ENCODE measurements at regions not wholly inside any gene's neighbourhood (a gene's known extent, or its start where the extent isn't known, plus 50 kb on each side); places are given as distances from the start of the nearest gene placed in this dataset.

- Histone ChIP-seq H3K4me1 (ENCODE audit: insufficient read depth) (no peaks in the 10 kb centered on the region), H3K27ac (no peak overlapping the region), H4K20me1 (ENCODE audit: insufficient read depth, poor library complexity, severe bottlenecking) (no peaks in the 10 kb centered on the region), H3K27me3 (no peaks in the 10 kb centered on the region), H3K4me2 (no peak overlapping the region), H3K79me2 (no peaks in the 10 kb centered on the region), H3K9me3 (ENCODE audit: low read depth) (no peaks in the 10 kb centered on the region), H2AFZ (no peak overlapping the region), H3K9me2 (replicated peaks; ENCODE audit: insufficient read depth) (no peaks in the 10 kb centered on the region), H3K36me3 (replicated peaks; ENCODE audit: insufficient read depth, low read depth) (no peaks in the 10 kb centered on the region), H3K4me3 (no peak overlapping the region)
- WGBS (ENCODE audit: low lambda C conversion rate, missing lambda C conversion rate): 95% methylated on average over 32 of the region's 33 CpGs
- no peak for TF ChIP-seq EZH2phosphoT487 (IDR thresholded peaks at IDR 0.05; ENCODE audit: low read depth, severe bottlenecking, unreplicated experiment)
- DNase-seq (ENCODE audit: low spot score): no peak
These were observed 307.8 kb downstream of the C6orf118 start for GRCh38 chr6:165001502-165002157.

- Histone ChIP-seq H3K79me2 (no peaks in the 10 kb centered on the region), H2AFZ (no peak overlapping the region), H3K4me1 (ENCODE audit: insufficient read depth) (no peaks in the 10 kb centered on the region), H3K9me2 (replicated peaks; ENCODE audit: insufficient read depth) (no peaks in the 10 kb centered on the region), H3K36me3 (replicated peaks; ENCODE audit: insufficient read depth, low read depth) (no peaks in the 10 kb centered on the region), H4K20me1 (ENCODE audit: insufficient read depth, poor library complexity, severe bottlenecking) (no peaks in the 10 kb centered on the region), H3K4me3 (no peak overlapping the region), H3K27me3 (no peaks in the 10 kb centered on the region), H3K9me3 (ENCODE audit: low read depth) (no peaks in the 10 kb centered on the region), H3K27ac (no peak overlapping the region), H3K4me2 (no peak overlapping the region)
- DNase-seq (ENCODE audit: low spot score): no peak
- no peak for TF ChIP-seq EZH2phosphoT487 (IDR thresholded peaks at IDR 0.05; ENCODE audit: low read depth, severe bottlenecking, unreplicated experiment)
- 88% methylated on average over 8 of the region's 8 CpGs for WGBS (ENCODE audit: low lambda C conversion rate, missing lambda C conversion rate)
These were observed 311.1 kb downstream of the C6orf118 start for GRCh38 chr6:164998297-164998696.

GRCh38 chr6:164996838-164997237, 312.6 kb downstream of the C6orf118 start:
- H3K27me3 ChIP-seq: no peaks in the 10 kb centered on the region
- no peaks in the 10 kb centered on the region for H3K9me2 ChIP-seq (replicated peaks; ENCODE audit: insufficient read depth)
- 58% methylated on average over 6 of the region's 6 CpGs for WGBS (ENCODE audit: low lambda C conversion rate, missing lambda C conversion rate)
- H3K79me2 ChIP-seq: no peaks in the 10 kb centered on the region
- no peaks in the 10 kb centered on the region for H3K4me1 ChIP-seq (ENCODE audit: insufficient read depth)
- no peak overlapping the region for H3K4me2 ChIP-seq
- no peaks in the 10 kb centered on the region for H3K9me3 ChIP-seq (ENCODE audit: low read depth)
- H2AFZ ChIP-seq: no peak overlapping the region
- DNase-seq (ENCODE audit: low spot score): no peak
- TF ChIP-seq EZH2phosphoT487 (IDR thresholded peaks at IDR 0.05; ENCODE audit: low read depth, severe bottlenecking, unreplicated experiment) (no peak), CTCF (IDR thresholded peaks at IDR 0.05; ENCODE audit: poor library complexity) (no peak), EZH2 (IDR thresholded peaks at IDR 0.05; ENCODE audit: borderline replicate concordance) (no peak)
- H4K20me1 ChIP-seq (ENCODE audit: insufficient read depth, poor library complexity, severe bottlenecking): no peaks in the 10 kb centered on the region
- no peak overlapping the region for H3K27ac ChIP-seq
- no peak overlapping the region for H3K4me3 ChIP-seq
- H3K36me3 ChIP-seq (replicated peaks; ENCODE audit: insufficient read depth, low read depth): no peaks in the 10 kb centered on the region

DNA sequence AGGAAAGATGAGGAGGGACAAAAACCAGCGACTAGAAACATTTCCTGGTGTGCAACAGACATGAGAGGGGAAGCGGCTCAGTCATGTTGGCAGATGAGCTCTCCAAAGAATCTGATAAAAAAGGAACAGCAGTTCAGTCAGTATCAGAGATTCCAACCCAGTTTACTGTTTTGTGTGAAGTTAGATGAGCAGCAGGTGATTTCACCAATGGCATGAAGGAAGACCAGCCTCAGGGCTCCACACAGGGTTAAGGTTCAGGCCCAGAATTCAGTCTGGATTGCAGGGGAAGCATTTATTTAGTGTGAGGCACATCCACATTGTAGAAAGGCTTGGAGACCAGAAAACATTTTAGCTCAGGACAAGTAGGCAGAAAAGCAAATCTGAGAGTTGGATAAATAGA, 317.8 kb downstream of the C6orf118 start:
- Histone ChIP-seq H3K4me1 (ENCODE audit: insufficient read depth) (no peaks in the 10 kb centered on the region), H3K36me3 (replicated peaks; ENCODE audit: insufficient read depth, low read depth) (no peaks in the 10 kb centered on the region), H4K20me1 (ENCODE audit: insufficient read depth, poor library complexity, severe bottlenecking) (no peaks in the 10 kb centered on the region), H2AFZ (no peak overlapping the region), H3K27me3 (no peaks in the 10 kb centered on the region), H3K4me3 (no peak overlapping the region), H3K9me2 (replicated peaks; ENCODE audit: insufficient read depth) (no peaks in the 10 kb centered on the region), H3K9me3 (ENCODE audit: low read depth) (no peaks in the 10 kb centered on the region), H3K27ac (no peak overlapping the region), H3K79me2 (no peaks in the 10 kb centered on the region), H3K4me2 (no peak overlapping the region)
- DNase-seq (ENCODE audit: low spot score): no peak
- TF ChIP-seq EZH2 (IDR thresholded peaks at IDR 0.05; ENCODE audit: borderline replicate concordance): no peak
- TF ChIP-seq CTCF (IDR thresholded peaks at IDR 0.05; ENCODE audit: poor library complexity): no peak
- TF ChIP-seq EZH2phosphoT487 (IDR thresholded peaks at IDR 0.05; ENCODE audit: low read depth, severe bottlenecking, unreplicated experiment): no peak
- WGBS (ENCODE audit: low lambda C conversion rate, missing lambda C conversion rate): 83% methylated on average over 2 of the region's 2 CpGs
